Omental fat pad (tissue), 3 donors: ENCODE measurements at regions not wholly inside any gene's neighbourhood (a gene's known extent, or its start where the extent isn't known, plus 50 kb on each side); places are given as distances from the start of the nearest gene placed in this dataset.

Experiments used
- ATAC-seq: fragments of 150-250 bp; one replicate; pipeline ENCODE4 v1.9.1; 2016; ENCODE audit warnings: mild to moderate bottlenecking, moderate library complexity; ENCODE audit not compliant: low FRiP score
- DNase-seq: peaks from one replicate; pipeline ENCODE4 v3.0.0-alpha.2; 2019; ENCODE audit warnings: low spot score
- CTCF ChIP-seq, 3 donors: fragments of 450-650 bp; IDR thresholded peaks; one replicate each; pipeline ENCODE4 v1.5.1; 2016 to 2017; ENCODE audit warnings: antibody characterized with exemption in 3 of 3, mild to moderate bottlenecking in 3 of 3, moderate library complexity in 2 of 3

- TF ChIP-seq CTCF (IDR thresholded peaks at IDR 0.05), result no peak
Measured at GRCh38 chr19:32233885-32234284, 111.5 kb upstream of the ZNF507 start.

DNA sequence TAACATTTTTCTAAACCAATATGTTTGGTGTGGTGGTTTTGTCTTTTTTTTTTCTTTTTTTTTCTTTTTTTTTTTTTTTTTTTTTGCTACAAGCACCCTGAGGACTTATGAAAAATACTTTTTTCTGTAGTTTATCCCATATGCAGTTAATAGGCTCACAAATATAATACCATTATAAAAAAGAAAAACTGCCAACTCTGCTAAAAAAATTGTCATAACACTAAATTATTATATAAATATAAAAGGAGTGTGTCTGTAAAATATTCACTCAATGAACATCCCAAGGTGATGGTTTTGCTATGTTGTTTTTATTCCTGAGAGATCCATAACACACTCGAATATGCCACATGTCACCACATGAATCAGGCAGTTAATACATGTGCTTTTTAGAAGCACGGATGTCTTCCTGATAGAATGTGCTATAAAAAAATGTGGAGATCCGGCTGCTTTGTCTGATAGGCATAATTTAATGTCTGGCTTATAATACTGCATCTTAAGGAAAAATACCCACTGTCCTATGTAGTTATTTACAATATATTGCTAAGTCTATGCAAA lies 110.7 kb upstream of the ZNF507 start:
- no peak for TF ChIP-seq CTCF (IDR thresholded peaks at IDR 0.05)
- ATAC-seq (no peak), DNase-seq (no peak)

More at GRCh38 chr19:32233885-32234284, 111.5 kb upstream of the ZNF507 start:
- ATAC-seq (no peak), DNase-seq (no peak)

- no peak for TF ChIP-seq CTCF (IDR thresholded peaks at IDR 0.05)
- DNase-seq, result no peak
- ATAC-seq, result no peak
Measured at GRCh38 chr19:32238076-32238475, 107.3 kb upstream of the ZNF507 start.

GRCh38 chr19:32240316-32240715 lies 105.1 kb upstream of the ZNF507 start:
- DNase-seq (no peak), ATAC-seq (no peak)
- no peak for TF ChIP-seq CTCF (IDR thresholded peaks at IDR 0.05)

DNA sequence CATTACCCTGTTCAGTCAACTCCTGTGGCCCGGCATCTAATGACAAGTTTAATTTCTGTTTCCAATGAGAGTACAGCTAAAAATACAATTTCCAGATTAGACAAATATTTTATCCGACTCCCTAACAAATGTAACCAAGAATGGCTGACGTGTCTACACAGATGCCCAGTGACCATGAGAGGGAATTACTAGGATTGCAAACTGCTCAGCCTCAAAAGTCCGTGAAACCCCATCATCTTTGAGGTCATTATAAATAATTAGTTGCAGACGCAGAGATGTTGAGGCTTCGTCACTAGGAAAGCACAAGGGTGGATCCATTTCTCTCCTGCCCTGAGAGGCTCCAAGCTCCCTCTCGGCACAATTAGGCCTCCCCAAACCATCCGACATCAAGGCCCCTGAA lies 104.1 kb upstream of the ZNF507 start:
- ATAC-seq (no peak), DNase-seq (no peak)
- TF ChIP-seq CTCF (IDR thresholded peaks at IDR 0.05), result no peak

- no peak for DNase-seq
- ATAC-seq, result no peak
- no peak for TF ChIP-seq CTCF (IDR thresholded peaks at IDR 0.05)
Measured at GRCh38 chr19:32241932-32242710, 103.3 kb upstream of the ZNF507 start.

DNA sequence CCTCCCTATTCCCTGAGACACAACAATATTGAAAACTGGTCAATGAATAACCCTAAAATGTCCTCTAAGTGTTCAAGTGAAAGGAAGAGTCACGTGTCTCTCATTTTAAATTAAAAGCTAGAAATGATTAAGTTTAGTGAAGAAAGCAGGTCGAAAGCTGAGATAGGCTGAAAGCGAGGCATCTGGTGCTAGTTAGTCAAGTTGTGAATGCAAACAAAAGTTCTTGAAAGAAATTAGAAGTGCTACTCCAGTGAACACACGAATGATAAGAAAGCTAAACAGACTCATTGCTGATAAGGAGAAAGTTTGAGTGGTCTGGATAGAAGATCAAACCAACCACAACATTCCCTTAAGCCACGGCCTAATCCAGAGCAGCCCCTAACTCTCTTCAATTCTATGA lies 99.4 kb upstream of the ZNF507 start:
- ATAC-seq (no peak), DNase-seq (no peak)
- TF ChIP-seq CTCF (IDR thresholded peaks at IDR 0.05), result no peak
